Esophagus muscularis mucosa (tissue), 4 donors: ENCODE measurements at regions not wholly inside any gene's neighbourhood (a gene's known extent, or its start where the extent isn't known, plus 50 kb on each side); places are given as distances from the start of the nearest gene placed in this dataset.

ENCODE experiments used
- DNase-seq: peaks from one replicate; pipeline ENCODE4 v3.0.0-alpha.2; 2017; ENCODE audit errors: extremely low spot score
- H3K27ac ChIP-seq, 4 donors: fragments of 200-600 bp; sonication (generic); replicated peaks in 1 of 4; 1 replicate in 3 of 4; 2 replicates in 1 of 4; pipeline ENCODE4 v1.5.1; 2016 to 2019; ENCODE audit warnings: mild to moderate bottlenecking in 1 of 4
- H3K27me3 ChIP-seq, 4 donors: fragments of 200-600 bp; sonication (generic); one replicate each; pipeline versions ENCODE4 v1.5.1 to v1.6.0; 2016 to 2019
- H3K36me3 ChIP-seq, 4 donors: fragments of 200-600 bp; sonication (generic); one replicate each; pipeline ENCODE4 v1.5.1; 2016 to 2019
- H3K4me1 ChIP-seq, 4 donors: fragments of 200-600 bp; sonication (generic); one replicate each; pipeline ENCODE4 v1.5.1; 2016 to 2019
- H3K4me3 ChIP-seq, 4 donors: fragments of 200-600 bp; sonication (generic); 1 replicate in 2 of 4; 2 replicates in 2 of 4; pipeline ENCODE4 v1.5.1; 2016 to 2019; ENCODE audit warnings: mild to moderate bottlenecking in 4 of 4, moderate library complexity in 1 of 4
- H3K9me3 ChIP-seq, 4 donors: fragments of 200-600 bp; sonication (generic); 1 replicate in 3 of 4; 2 replicates in 1 of 4; pipeline ENCODE4 v1.5.1; 2016 to 2019
- EP300 ChIP-seq: sonication (generic); formaldehyde crosslinking; IDR thresholded peaks from one replicate; pipeline ENCODE4 v1.6.1; 2017; ENCODE audit warnings: antibody characterized with exemption
- POLR2A ChIP-seq: fragments of 450-650 bp; IDR thresholded peaks from one replicate; pipeline ENCODE4 v1.6.1; 2017; ENCODE audit warnings: antibody characterized with exemption, moderate library complexity, mild to moderate bottlenecking, low read depth
- POLR2AphosphoS5 ChIP-seq, 2 donors: sonication (generic); formaldehyde crosslinking; IDR thresholded peaks; one replicate each; pipeline ENCODE4 v1.6.1; 2017; ENCODE audit warnings: antibody characterized with exemption in 2 of 2
- WGBS: methylation state at CpG from one replicate; pipeline ENCODE4 v1.1.5; 2018; 5-methylcytosine and 5-hydroxymethylcytosine counted together
- intact Hi-C: fragments of 100-400 bp; cut with DNase I; formaldehyde crosslinking; loops from one replicate; pipeline ENCODE4 v1.15.1; 2023
- TF ChIP-seq, protein P1 (sequence below), 3 experiments: fragments of 200-600 bp in 2 of 3; fragments of 450-650 bp in 1 of 3; sonication (generic) in 2 of 3; IDR thresholded peaks; one replicate each; pipeline ENCODE4 v1.5.1; 2017 to 2019; ENCODE audit warnings: antibody characterized with exemption in 3 of 3, mild to moderate bottlenecking in 2 of 3, moderate library complexity in 1 of 3

DNA sequence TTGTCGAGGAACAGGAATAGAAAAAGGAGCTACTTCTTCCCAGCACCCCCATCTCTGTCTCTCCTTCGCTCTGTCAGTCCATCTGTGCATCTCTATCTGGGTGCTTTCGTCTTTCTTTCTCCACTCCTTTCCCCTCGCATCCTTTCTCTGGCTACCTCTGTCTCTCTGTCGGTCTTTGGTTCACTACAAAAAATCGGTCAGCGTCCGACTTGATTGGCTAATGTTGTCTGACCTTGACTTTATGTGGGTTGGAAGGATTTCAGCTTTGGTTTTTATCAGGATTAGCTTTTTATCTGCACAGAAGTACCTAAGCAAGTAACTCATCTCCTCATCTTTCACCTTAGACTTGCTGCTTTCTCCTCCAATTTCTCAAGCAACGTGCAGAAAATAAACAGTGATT, 575.2 kb upstream of the ZNF462 start:
- Histone ChIP-seq H3K27me3 (no peaks in the 10 kb centered on the region), H3K4me3 (no peak overlapping the region), H3K4me1 (peaks cover 5 to 17% (median 9%) of the 10 kb centered on the region in 4 donors), H3K27ac (no peak overlapping the region), H3K9me3 (no peaks in the 10 kb centered on the region), H3K36me3 (no peaks in the 10 kb centered on the region)
- no peak for TF ChIP-seq POLR2AphosphoS5 (IDR thresholded peaks at IDR 0.05)
- TF ChIP-seq POLR2A, result no peak
- TF ChIP-seq, protein P1, sequence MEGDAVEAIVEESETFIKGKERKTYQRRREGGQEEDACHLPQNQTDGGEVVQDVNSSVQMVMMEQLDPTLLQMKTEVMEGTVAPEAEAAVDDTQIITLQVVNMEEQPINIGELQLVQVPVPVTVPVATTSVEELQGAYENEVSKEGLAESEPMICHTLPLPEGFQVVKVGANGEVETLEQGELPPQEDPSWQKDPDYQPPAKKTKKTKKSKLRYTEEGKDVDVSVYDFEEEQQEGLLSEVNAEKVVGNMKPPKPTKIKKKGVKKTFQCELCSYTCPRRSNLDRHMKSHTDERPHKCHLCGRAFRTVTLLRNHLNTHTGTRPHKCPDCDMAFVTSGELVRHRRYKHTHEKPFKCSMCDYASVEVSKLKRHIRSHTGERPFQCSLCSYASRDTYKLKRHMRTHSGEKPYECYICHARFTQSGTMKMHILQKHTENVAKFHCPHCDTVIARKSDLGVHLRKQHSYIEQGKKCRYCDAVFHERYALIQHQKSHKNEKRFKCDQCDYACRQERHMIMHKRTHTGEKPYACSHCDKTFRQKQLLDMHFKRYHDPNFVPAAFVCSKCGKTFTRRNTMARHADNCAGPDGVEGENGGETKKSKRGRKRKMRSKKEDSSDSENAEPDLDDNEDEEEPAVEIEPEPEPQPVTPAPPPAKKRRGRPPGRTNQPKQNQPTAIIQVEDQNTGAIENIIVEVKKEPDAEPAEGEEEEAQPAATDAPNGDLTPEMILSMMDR (IDR thresholded peaks at IDR 0.05), result no peak
- TF ChIP-seq EP300, result no peak
- no peak for DNase-seq
- 80% methylated on average over 9 of the region's 9 CpGs for WGBS
- intact Hi-C loops, result no loop called here

DNA sequence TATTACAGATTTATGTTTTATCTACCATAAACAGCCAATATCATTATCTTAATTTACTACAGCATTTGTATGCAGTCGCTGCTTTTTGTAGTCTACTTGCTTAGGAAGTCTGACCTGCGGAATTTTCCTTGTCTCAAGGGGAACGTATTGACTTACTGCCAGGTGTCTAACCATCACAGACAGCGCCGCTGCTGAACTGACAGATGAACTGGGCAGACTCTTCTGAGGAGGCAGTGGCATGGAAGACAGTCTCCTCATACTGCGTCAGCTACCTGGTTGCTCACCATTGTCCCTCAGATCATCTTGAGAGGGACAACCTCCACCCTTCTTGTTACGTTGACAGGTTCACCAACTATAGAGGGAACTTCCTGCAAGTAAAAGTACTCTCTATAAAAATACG, 574.3 kb upstream of the ZNF462 start:
- no peak for DNase-seq
- no peaks in the 10 kb centered on the region for H3K27me3 ChIP-seq
- 85% methylated on average over 8 of the region's 8 CpGs for WGBS
- H3K4me3 ChIP-seq, result no peak overlapping the region
- no peaks in the 10 kb centered on the region for H3K36me3 ChIP-seq
- intact Hi-C loops, result no loop called here
- H3K9me3 ChIP-seq, result no peaks in the 10 kb centered on the region
- peaks cover 5 to 17% (median 9%) of the 10 kb centered on the region in 4 donors for H3K4me1 ChIP-seq
- H3K27ac ChIP-seq, result no peak overlapping the region
- TF ChIP-seq POLR2A (no peak), EP300 (no peak), POLR2AphosphoS5 (IDR thresholded peaks at IDR 0.05) (no peak)
- TF ChIP-seq, protein P1 (IDR thresholded peaks at IDR 0.05), result no peak

DNA sequence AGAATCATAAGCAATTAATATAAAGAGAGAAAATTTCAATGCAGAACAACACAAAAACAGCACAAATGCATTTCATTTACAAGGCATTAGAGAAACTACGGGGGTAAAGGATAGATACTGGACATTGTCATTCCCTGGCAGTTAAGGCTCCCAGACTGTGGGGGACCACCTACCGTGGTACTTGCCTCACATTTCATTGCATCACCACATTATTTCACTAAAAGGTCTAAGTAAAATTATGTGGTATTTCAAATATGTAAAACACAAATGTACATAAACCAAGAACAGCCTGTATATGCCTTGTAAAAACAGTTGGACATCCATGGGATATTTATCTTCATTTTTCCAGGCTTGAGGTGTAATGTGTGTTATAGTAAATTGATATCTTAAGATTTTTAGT, 571.2 kb upstream of the ZNF462 start:
- DNase-seq, result no peak
- TF ChIP-seq POLR2A, result no peak
- TF ChIP-seq, protein P1 (IDR thresholded peaks at IDR 0.05), result no peak
- TF ChIP-seq EP300, result no peak
- TF ChIP-seq POLR2AphosphoS5 (IDR thresholded peaks at IDR 0.05), result no peak
- intact Hi-C loops, result no loop called here
- 76% methylated on average over 2 of the region's 2 CpGs for WGBS
- no peaks in the 10 kb centered on the region for H3K36me3 ChIP-seq
- no peaks in the 10 kb centered on the region for H3K27me3 ChIP-seq
- no peaks in the 10 kb centered on the region for H3K9me3 ChIP-seq
- H3K4me1 ChIP-seq, result peaks cover 0 to 10% (median 9%) of the 10 kb centered on the region in 4 donors
- no peak overlapping the region for H3K27ac ChIP-seq
- no peak overlapping the region for H3K4me3 ChIP-seq

GRCh38 chr9:106296426-106296825, 566.5 kb upstream of the ZNF462 start:
- Histone ChIP-seq H3K4me3 (no peak overlapping the region), H3K9me3 (no peaks in the 10 kb centered on the region), H3K27me3 (no peaks in the 10 kb centered on the region), H3K4me1 (no peaks in the 10 kb centered on the region), H3K27ac (no peak overlapping the region), H3K36me3 (no peaks in the 10 kb centered on the region)
- intact Hi-C loops, result no loop called here
- TF ChIP-seq EP300, result no peak
- 86% methylated on average over 2 of the region's 2 CpGs for WGBS
- no peak for DNase-seq

- no peaks in the 10 kb centered on the region for H3K36me3 ChIP-seq
- DNase-seq, result no peak
- H3K9me3 ChIP-seq, result no peaks in the 10 kb centered on the region
- 92% methylated on average over 3 of the region's 3 CpGs for WGBS
- TF ChIP-seq, protein P1 (IDR thresholded peaks at IDR 0.05), result no peak
- TF ChIP-seq POLR2A, result no peak
- TF ChIP-seq EP300, result no peak
- no peak for TF ChIP-seq POLR2AphosphoS5 (IDR thresholded peaks at IDR 0.05)
- intact Hi-C loops, result no loop called here
- no peak overlapping the region for H3K27ac ChIP-seq
- no peaks in the 10 kb centered on the region for H3K4me1 ChIP-seq
- H3K27me3 ChIP-seq, result no peaks in the 10 kb centered on the region
- no peak overlapping the region for H3K4me3 ChIP-seq
Observed at GRCh38 chr9:106298997-106299396, 564.0 kb upstream of the ZNF462 start.
